WTC11 (cell line): ENCODE measurements at regions not wholly inside any gene's neighbourhood (a gene's known extent, or its start where the extent isn't known, plus 50 kb on each side); places are given as distances from the start of the nearest gene placed in this dataset.

ENCODE experiments used
- ATAC-seq: fragments of 200-7000 bp; cut with Tn5 transposase; 2 replicates; pipeline ENCODE4 v1.10.0; 2021; ENCODE audit warnings: mild to moderate bottlenecking, moderate library complexity
- CTCF ChIA-PET: fragments of 300-600 bp; sonication (Branson Sonifier 250); formaldehyde crosslinking; loops from one replicate; lab custom pipeline; 2021; ENCODE audit warnings: antibody characterized with exemption; lab: Charles Lee
- POLR2A ChIA-PET: fragments of 350-600 bp; sonication (Branson Sonifier 250); formaldehyde crosslinking; loops from one replicate; lab custom pipeline; 2021; ENCODE audit warnings: antibody characterized with exemption; lab: Charles Lee
- DNase-seq: peaks from one replicate; pipeline ENCODE4 v3.0.0; 2021; ENCODE audit warnings: low spot score
- H3K27ac Mint-ChIP-seq: 2 replicates; pipeline ENCODE4 v1.8.0; 2021; ENCODE audit warnings: mixed read lengths
- H3K27me3 Mint-ChIP-seq: 2 replicates; pipeline ENCODE4 v1.8.0; 2021; ENCODE audit warnings: low read depth, mild to moderate bottlenecking, moderate library complexity, mixed read lengths
- H3K36me3 Mint-ChIP-seq: 2 replicates; pipeline ENCODE4 v1.8.0; 2021; ENCODE audit warnings: mixed read lengths
- H3K4me1 Mint-ChIP-seq: 2 replicates; pipeline ENCODE4 v1.8.0; 2022; ENCODE audit warnings: mixed read lengths
- H3K4me3 Mint-ChIP-seq: 2 replicates; pipeline ENCODE4 v1.8.0; 2021; ENCODE audit warnings: mild to moderate bottlenecking, moderate library complexity, mixed read lengths
- H3K9me3 Mint-ChIP-seq: 2 replicates; pipeline ENCODE4 v1.8.0; 2021; ENCODE audit warnings: mixed read lengths
- CREM ChIP-seq: sonication (generic); formaldehyde crosslinking; IDR thresholded peaks from 2 replicates; pipeline ENCODE4 v1.8.1; 2022; ENCODE audit warnings: mild to moderate bottlenecking, missing genetic modification reagents, moderate library complexity
- ESRRA ChIP-seq: sonication (generic); formaldehyde crosslinking; IDR thresholded peaks from 2 replicates; pipeline ENCODE4 v1.8.1; 2022; ENCODE audit warnings: mild to moderate bottlenecking, missing genetic modification reagents, borderline replicate concordance
- HMGXB4 ChIP-seq: sonication (generic); formaldehyde crosslinking; IDR thresholded peaks from 2 replicates; pipeline ENCODE4 v1.8.1; 2023; ENCODE audit warnings: mild to moderate bottlenecking, moderate library complexity, missing genetic modification reagents
- MYBL2 ChIP-seq: sonication (generic); formaldehyde crosslinking; IDR thresholded peaks from 2 replicates; pipeline ENCODE4 v1.8.1; 2023; ENCODE audit warnings: mild to moderate bottlenecking, moderate library complexity, missing genetic modification reagents
- NFE2L1 ChIP-seq: sonication (generic); formaldehyde crosslinking; IDR thresholded peaks from 2 replicates; pipeline ENCODE4 v1.8.1; 2023; ENCODE audit warnings: missing genetic modification reagents
- SMAD3 ChIP-seq: sonication (generic); formaldehyde crosslinking; IDR thresholded peaks from 2 replicates; pipeline ENCODE4 v1.8.0; 2022; ENCODE audit warnings: missing genetic modification reagents, mild to moderate bottlenecking, borderline replicate concordance
- TCF7 ChIP-seq: sonication (generic); formaldehyde crosslinking; IDR thresholded peaks from 2 replicates; pipeline ENCODE4 v1.8.0; 2022; ENCODE audit warnings: mild to moderate bottlenecking, low read depth, missing genetic modification reagents, moderate library complexity
- TEAD1 ChIP-seq: sonication (generic); formaldehyde crosslinking; IDR thresholded peaks from 2 replicates; pipeline ENCODE4 v1.8.0; 2022; ENCODE audit warnings: mild to moderate bottlenecking, missing genetic modification reagents
- USF2 ChIP-seq: sonication (generic); formaldehyde crosslinking; IDR thresholded peaks from 2 replicates; pipeline ENCODE4 v1.8.1; 2023; ENCODE audit warnings: mild to moderate bottlenecking, missing genetic modification reagents, moderate library complexity
- ZBTB21 ChIP-seq: sonication (generic); formaldehyde crosslinking; IDR thresholded peaks from 2 replicates; pipeline ENCODE4 v1.8.1; 2023; ENCODE audit warnings: mild to moderate bottlenecking, missing genetic modification reagents, borderline replicate concordance
- ZNF219 ChIP-seq: sonication (generic); formaldehyde crosslinking; IDR thresholded peaks from 2 replicates; pipeline ENCODE4 v1.8.0; 2023; ENCODE audit warnings: missing genetic modification reagents, mild to moderate bottlenecking, borderline replicate concordance
- ZNF232 ChIP-seq: sonication (generic); formaldehyde crosslinking; IDR thresholded peaks from 2 replicates; pipeline ENCODE4 v1.8.0; 2022; ENCODE audit warnings: mild to moderate bottlenecking, missing genetic modification reagents
- ZNF396 ChIP-seq: fragments of 250-450 bp; sonication (Bioruptor Pico); IDR thresholded peaks from 2 replicates; pipeline ENCODE4 v1.8.0; 2021; ENCODE audit warnings: mild to moderate bottlenecking, moderate library complexity, borderline replicate concordance
- ZNF423 ChIP-seq: fragments of 250-450 bp; sonication (Bioruptor Pico); IDR thresholded peaks from 2 replicates; pipeline ENCODE4 v2.1.2; 2022; ENCODE audit warnings: mild to moderate bottlenecking, moderate library complexity
- TF ChIP-seq, protein P1 (sequence below): sonication (generic); formaldehyde crosslinking; IDR thresholded peaks from 2 replicates; pipeline ENCODE4 v1.8.0; 2022; ENCODE audit warnings: mild to moderate bottlenecking, missing genetic modification reagents
- TF ChIP-seq, protein P2 (sequence below): sonication (generic); formaldehyde crosslinking; IDR thresholded peaks from 2 replicates; pipeline ENCODE4 v1.8.1; 2023; ENCODE audit warnings: mild to moderate bottlenecking, missing genetic modification reagents
- TF ChIP-seq, protein P3 (sequence below): sonication (generic); formaldehyde crosslinking; IDR thresholded peaks from 2 replicates; pipeline ENCODE4 v1.8.0; 2023; ENCODE audit warnings: missing genetic modification reagents, mild to moderate bottlenecking, borderline replicate concordance
- TF ChIP-seq, protein P4 (sequence below): sonication (generic); formaldehyde crosslinking; IDR thresholded peaks from 2 replicates; pipeline ENCODE4 v1.8.1; 2023; ENCODE audit warnings: mild to moderate bottlenecking, missing genetic modification reagents, borderline replicate concordance
- TF ChIP-seq, protein P5 (sequence below): fragments of 250-450 bp; sonication (Bioruptor Pico); IDR thresholded peaks from 2 replicates; pipeline ENCODE4 v1.8.0; 2021; ENCODE audit warnings: mild to moderate bottlenecking
- TF ChIP-seq, protein P6 (sequence below): sonication (generic); formaldehyde crosslinking; IDR thresholded peaks from 2 replicates; pipeline ENCODE4 v1.8.1; 2022; ENCODE audit warnings: low read depth, missing genetic modification reagents, borderline replicate concordance

- ChIA-PET CTCF (no interaction called here), POLR2A (no interaction called here)
- no peak overlapping the region for H3K4me3 Mint-ChIP-seq
- no peaks in the 10 kb centered on the region for H3K4me1 Mint-ChIP-seq
- H3K27ac Mint-ChIP-seq: no peak overlapping the region
- no peak for ATAC-seq
- no peaks in the 10 kb centered on the region for H3K36me3 Mint-ChIP-seq
- peaks cover 19% of the 10 kb centered on the region for H3K9me3 Mint-ChIP-seq
- H3K27me3 Mint-ChIP-seq: no peaks in the 10 kb centered on the region
- TF ChIP-seq, protein P1, sequence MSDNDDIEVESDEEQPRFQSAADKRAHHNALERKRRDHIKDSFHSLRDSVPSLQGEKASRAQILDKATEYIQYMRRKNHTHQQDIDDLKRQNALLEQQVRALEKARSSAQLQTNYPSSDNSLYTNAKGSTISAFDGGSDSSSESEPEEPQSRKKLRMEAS (CRISPR knock-in tag): no peak
- TF ChIP-seq, protein P2, sequence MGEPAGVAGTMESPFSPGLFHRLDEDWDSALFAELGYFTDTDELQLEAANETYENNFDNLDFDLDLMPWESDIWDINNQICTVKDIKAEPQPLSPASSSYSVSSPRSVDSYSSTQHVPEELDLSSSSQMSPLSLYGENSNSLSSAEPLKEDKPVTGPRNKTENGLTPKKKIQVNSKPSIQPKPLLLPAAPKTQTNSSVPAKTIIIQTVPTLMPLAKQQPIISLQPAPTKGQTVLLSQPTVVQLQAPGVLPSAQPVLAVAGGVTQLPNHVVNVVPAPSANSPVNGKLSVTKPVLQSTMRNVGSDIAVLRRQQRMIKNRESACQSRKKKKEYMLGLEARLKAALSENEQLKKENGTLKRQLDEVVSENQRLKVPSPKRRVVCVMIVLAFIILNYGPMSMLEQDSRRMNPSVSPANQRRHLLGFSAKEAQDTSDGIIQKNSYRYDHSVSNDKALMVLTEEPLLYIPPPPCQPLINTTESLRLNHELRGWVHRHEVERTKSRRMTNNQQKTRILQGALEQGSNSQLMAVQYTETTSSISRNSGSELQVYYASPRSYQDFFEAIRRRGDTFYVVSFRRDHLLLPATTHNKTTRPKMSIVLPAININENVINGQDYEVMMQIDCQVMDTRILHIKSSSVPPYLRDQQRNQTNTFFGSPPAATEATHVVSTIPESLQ: no peak
- TF ChIP-seq ESRRA (CRISPR knock-in tag): no peak
- TF ChIP-seq USF2 (CRISPR knock-in tag): no peak
- no peak for TF ChIP-seq ZNF219
- TF ChIP-seq ZBTB21 (CRISPR knock-in tag): no peak
- no peak for TF ChIP-seq TCF7
- no peak for TF ChIP-seq ZNF396
- DNase-seq: no peak
These were observed 108.6 kb upstream of the CWC22 start for GRCh38 chr2:180115675-180116074.

DNA sequence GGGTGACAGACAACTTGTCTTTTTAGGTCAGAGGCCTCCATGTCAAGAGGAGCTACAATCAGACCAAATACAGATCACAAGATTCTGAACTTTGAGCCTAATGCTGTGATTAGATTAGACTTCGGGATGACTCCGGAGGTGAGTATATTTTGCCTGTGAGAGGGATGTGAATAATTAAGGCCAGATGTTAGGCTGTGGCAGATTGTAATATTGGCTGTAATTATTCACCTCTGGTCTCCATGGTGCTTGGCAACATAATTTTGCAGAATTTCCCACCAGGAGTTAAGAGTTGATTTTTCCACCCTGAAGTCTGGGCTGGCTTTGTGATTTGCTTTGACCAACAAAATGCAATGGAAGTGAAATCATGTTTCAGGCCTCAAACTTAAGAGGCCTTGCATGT, 108.2 kb upstream of the CWC22 start:
- H3K4me1 Mint-ChIP-seq: no peaks in the 10 kb centered on the region

More for the DNA sequence above, 108.2 kb upstream of the CWC22 start:
- no peak overlapping the region for H3K27ac Mint-ChIP-seq
- H3K27me3 Mint-ChIP-seq: no peaks in the 10 kb centered on the region
- H3K4me3 Mint-ChIP-seq: no peak overlapping the region
- no peaks in the 10 kb centered on the region for H3K36me3 Mint-ChIP-seq
- ChIA-PET POLR2A (no interaction called here), CTCF (no interaction called here)
- TF ChIP-seq, protein P3, sequence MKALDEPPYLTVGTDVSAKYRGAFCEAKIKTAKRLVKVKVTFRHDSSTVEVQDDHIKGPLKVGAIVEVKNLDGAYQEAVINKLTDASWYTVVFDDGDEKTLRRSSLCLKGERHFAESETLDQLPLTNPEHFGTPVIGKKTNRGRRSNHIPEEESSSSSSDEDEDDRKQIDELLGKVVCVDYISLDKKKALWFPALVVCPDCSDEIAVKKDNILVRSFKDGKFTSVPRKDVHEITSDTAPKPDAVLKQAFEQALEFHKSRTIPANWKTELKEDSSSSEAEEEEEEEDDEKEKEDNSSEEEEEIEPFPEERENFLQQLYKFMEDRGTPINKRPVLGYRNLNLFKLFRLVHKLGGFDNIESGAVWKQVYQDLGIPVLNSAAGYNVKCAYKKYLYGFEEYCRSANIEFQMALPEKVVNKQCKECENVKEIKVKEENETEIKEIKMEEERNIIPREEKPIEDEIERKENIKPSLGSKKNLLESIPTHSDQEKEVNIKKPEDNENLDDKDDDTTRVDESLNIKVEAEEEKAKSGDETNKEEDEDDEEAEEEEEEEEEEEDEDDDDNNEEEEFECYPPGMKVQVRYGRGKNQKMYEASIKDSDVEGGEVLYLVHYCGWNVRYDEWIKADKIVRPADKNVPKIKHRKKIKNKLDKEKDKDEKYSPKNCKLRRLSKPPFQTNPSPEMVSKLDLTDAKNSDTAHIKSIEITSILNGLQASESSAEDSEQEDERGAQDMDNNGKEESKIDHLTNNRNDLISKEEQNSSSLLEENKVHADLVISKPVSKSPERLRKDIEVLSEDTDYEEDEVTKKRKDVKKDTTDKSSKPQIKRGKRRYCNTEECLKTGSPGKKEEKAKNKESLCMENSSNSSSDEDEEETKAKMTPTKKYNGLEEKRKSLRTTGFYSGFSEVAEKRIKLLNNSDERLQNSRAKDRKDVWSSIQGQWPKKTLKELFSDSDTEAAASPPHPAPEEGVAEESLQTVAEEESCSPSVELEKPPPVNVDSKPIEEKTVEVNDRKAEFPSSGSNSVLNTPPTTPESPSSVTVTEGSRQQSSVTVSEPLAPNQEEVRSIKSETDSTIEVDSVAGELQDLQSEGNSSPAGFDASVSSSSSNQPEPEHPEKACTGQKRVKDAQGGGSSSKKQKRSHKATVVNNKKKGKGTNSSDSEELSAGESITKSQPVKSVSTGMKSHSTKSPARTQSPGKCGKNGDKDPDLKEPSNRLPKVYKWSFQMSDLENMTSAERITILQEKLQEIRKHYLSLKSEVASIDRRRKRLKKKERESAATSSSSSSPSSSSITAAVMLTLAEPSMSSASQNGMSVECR (CRISPR knock-in tag): no peak
- TF ChIP-seq MYBL2 (CRISPR knock-in tag): no peak
- no peak for TF ChIP-seq ZNF423 (CRISPR knock-in tag)
- TF ChIP-seq NFE2L1 (CRISPR knock-in tag): no peak
- TF ChIP-seq, protein P4, sequence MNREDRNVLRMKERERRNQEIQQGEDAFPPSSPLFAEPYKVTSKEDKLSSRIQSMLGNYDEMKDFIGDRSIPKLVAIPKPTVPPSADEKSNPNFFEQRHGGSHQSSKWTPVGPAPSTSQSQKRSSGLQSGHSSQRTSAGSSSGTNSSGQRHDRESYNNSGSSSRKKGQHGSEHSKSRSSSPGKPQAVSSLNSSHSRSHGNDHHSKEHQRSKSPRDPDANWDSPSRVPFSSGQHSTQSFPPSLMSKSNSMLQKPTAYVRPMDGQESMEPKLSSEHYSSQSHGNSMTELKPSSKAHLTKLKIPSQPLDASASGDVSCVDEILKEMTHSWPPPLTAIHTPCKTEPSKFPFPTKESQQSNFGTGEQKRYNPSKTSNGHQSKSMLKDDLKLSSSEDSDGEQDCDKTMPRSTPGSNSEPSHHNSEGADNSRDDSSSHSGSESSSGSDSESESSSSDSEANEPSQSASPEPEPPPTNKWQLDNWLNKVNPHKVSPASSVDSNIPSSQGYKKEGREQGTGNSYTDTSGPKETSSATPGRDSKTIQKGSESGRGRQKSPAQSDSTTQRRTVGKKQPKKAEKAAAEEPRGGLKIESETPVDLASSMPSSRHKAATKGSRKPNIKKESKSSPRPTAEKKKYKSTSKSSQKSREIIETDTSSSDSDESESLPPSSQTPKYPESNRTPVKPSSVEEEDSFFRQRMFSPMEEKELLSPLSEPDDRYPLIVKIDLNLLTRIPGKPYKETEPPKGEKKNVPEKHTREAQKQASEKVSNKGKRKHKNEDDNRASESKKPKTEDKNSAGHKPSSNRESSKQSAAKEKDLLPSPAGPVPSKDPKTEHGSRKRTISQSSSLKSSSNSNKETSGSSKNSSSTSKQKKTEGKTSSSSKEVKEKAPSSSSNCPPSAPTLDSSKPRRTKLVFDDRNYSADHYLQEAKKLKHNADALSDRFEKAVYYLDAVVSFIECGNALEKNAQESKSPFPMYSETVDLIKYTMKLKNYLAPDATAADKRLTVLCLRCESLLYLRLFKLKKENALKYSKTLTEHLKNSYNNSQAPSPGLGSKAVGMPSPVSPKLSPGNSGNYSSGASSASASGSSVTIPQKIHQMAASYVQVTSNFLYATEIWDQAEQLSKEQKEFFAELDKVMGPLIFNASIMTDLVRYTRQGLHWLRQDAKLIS (CRISPR knock-in tag): no peak
- TF ChIP-seq TEAD1 (CRISPR knock-in tag): no peak
- no peak for TF ChIP-seq ZNF232 (CRISPR knock-in tag)
- TF ChIP-seq, protein P5, sequence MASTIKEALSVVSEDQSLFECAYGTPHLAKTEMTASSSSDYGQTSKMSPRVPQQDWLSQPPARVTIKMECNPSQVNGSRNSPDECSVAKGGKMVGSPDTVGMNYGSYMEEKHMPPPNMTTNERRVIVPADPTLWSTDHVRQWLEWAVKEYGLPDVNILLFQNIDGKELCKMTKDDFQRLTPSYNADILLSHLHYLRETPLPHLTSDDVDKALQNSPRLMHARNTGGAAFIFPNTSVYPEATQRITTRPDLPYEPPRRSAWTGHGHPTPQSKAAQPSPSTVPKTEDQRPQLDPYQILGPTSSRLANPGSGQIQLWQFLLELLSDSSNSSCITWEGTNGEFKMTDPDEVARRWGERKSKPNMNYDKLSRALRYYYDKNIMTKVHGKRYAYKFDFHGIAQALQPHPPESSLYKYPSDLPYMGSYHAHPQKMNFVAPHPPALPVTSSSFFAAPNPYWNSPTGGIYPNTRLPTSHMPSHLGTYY (CRISPR knock-in tag): no peak
- TF ChIP-seq, protein P6, sequence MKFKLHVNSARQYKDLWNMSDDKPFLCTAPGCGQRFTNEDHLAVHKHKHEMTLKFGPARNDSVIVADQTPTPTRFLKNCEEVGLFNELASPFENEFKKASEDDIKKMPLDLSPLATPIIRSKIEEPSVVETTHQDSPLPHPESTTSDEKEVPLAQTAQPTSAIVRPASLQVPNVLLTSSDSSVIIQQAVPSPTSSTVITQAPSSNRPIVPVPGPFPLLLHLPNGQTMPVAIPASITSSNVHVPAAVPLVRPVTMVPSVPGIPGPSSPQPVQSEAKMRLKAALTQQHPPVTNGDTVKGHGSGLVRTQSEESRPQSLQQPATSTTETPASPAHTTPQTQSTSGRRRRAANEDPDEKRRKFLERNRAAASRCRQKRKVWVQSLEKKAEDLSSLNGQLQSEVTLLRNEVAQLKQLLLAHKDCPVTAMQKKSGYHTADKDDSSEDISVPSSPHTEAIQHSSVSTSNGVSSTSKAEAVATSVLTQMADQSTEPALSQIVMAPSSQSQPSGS: no peak
- TF ChIP-seq, protein P1 (CRISPR knock-in tag): no peak
- no peak for TF ChIP-seq HMGXB4 (CRISPR knock-in tag)
- no peak for TF ChIP-seq SMAD3 (CRISPR knock-in tag)
- no peak for TF ChIP-seq CREM
- ATAC-seq (no peak), DNase-seq (no peak)
- peaks cover 16% of the 10 kb centered on the region for H3K9me3 Mint-ChIP-seq
